GM21619 (cell line): ENCODE measurements at regions not wholly inside any gene's neighbourhood (a gene's known extent, or its start where the extent isn't known, plus 50 kb on each side); places are given as distances from the start of the nearest gene placed in this dataset.
"Not testable (repeated sequence)": the region's sequence is repeated elsewhere in the genome, so short reads cannot be mapped to it uniquely, and the experiment has no call there.

Source experiments
- ATAC-seq: cut with Tn5 transposase; IDR thresholded peaks from one replicate; pipeline ENCODE4 v1.9.1; 2021; ENCODE audit not compliant: unreplicated experiment

DNA sequence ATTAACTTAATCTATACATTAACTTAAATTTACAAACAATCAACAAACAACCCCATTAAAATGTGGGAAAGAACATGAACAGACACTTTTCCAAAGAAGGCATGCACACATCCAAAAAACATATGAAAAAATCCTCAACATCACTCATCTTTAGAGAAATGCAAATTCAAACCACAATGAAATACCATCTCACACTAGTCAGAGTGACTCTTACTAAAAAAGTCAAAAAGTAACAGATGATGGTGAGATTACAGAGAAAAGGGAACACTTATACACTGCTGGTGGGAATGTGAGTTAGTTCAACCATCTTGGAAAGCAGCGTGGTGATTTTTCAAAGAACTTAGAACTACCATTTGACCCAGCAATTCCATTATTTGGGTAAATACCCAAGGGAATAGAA, 759.2 kb upstream of the SLITRK1 start:
- ATAC-seq, result no peak

DNA sequence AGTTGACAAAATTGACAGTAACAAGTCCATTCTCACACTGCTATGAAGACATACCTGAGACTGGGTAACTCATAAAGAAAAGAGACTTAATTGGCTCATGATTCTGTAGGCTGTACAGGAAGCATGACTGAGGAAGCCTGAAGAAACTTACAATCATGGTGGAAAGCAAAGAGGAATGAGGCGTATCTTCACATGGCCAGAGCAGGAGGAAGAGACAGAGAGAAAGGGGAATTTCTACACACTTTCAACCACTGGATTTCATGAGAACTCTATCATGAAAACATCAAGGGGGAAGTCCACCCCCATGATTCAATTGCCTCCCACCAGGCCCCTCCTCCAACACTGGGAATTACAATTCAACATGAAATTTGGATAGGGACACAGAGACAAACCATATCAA, 758.4 kb upstream of the SLITRK1 start:
- ATAC-seq, result no peak

DNA sequence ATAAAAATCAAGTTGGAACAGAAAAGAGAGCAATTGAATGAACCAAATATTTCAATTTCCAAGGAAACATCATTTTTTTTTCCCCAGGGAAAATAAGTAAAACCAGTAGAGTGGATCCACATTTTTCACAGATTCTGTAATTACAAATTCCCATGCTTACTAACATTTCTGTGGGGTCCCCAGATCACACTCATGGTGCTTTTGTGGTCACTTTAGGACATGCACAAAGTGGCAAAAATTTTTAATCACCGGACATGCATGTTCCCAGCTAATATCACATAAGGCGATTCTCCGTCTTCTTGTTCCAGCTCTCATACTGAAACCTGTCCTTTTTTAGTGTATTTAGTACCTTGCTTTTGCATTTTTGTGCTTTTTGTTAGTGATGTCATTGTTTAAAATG, 748.2 kb upstream of the SLITRK1 start:
- ATAC-seq, result no peak

DNA sequence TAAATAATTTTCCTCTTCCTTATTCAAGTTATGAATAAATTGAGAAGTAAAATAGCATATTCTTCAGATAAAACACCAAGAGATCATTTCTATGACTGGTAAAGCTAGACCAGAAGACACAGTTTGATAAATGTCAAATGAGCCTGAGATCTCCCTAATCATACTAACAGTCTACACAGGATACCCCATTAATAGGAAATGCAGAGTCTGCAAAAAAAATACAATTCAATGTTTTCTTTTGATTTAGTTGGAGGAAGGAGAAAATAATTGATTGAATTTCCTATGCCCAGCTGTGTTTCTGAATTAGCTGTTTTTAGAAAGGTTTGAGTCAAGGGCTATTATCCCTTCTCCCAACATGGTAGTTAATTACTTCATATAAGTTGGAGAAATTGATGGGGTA, 734.6 kb upstream of the SLITRK1 start:
- ATAC-seq, result no peak

DNA sequence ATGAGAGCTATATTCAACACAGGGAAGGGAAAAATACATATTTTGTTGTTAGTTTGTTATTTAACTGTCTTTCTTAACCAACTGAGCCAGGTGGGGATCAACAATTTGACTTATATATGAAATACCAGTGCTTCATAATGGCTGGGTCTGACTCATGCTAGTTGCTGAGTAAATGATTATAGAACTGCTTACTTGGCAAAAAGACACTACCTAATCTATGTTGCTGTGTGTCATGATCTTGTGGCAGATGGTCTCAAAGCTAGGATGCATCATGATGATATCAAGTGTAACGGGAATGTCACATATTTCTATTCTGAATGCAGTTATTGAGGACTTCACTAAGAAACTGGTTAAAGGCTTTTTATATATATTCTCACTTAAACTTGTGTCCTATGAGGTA, 727.4 kb upstream of the SLITRK1 start:
- ATAC-seq, result no peak

DNA sequence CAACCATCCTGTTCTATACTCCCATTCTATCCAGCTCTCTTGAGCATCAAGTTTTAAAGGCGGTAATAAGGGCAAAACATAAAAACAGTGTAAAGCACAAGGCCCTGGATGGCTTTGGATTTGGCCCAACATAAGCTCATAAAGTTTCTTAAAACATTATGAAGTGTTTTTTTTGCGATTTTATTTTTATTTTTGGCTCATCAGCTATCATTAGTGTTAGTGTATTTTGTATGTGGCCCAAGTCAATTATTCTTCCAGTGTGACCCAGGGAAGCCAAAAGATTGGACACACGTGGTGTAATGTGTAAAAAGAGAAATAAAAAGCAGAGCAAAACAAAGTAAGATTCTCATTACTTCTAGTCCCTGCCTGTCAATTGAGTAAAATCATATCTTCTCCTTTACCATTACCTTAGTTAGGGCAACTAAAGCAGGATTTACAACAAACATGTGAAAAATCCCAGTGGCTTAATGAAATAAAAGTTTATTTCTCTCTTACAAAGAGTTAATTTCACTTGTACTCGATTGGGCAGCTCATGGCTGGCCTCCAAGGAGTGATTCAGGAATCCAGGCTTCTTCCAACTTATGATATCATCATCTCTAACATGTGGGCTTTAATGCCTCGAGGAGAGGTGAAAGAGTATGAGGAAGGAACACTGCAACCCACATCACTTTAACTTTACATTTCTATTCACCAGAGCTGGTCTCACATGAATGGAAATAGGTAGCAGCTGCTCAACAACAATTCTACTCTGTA, 725.2 kb upstream of the SLITRK1 start:
- no peak for ATAC-seq

DNA sequence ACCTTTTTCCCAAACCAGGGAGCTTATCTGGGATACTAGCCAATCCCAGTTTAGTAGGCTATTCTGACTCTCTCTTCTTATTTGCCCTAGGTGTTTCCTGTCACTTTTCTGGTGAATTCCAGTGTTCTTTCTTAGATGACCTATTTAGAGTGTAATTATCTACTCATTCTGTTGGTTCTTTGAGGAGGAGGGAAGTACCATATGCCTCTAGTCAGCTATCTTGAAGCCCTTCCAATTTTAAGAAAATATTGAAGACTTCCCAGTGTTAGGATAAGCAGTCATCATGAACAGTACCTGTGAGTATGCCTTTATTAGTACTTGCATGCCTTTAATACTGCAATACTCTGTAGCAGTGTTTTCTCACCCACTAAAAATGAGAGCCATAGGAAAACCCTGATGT, 724.3 kb upstream of the SLITRK1 start:
- no peak for ATAC-seq

DNA sequence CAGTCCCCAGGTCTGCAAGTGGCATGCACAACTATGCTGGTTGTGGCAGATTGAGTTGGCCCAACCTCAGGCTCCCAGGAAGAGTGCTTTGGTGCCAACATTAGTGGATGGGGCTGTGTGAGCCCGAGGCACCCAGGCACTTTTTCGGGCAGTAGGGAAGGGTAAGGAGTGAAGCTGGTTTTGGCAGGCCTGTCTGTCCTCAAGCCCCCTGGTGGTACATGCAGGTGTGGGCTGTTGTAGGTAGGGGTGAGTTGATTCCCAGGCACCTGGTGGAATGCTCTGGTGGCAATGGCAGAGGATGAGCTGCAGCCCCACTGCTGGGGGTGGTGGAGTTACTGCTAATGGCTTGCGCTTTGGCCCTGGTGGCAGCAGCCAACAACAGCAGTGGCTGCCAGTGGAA, 723.7 kb upstream of the SLITRK1 start:
- ATAC-seq, result no peak

DNA sequence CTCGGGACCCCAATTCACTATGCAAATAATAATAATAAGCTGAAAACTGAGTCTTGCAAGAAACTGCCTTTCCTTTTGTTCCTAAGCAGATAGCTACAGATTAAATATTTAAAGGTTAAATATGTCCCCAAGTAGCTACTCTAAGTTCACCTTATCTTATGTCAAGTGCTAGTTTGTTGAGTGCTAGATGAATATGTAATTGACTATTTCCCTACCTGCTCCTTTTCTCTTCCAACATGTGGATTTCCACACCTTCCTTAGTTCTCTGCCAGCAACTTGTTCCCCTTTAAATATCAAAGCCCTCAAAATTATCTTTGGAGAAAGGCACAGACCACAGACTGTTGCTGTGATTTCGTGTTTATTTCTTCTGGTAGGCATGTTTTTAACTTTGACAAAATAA, 709.2 kb upstream of the SLITRK1 start:
- ATAC-seq, result no peak

DNA sequence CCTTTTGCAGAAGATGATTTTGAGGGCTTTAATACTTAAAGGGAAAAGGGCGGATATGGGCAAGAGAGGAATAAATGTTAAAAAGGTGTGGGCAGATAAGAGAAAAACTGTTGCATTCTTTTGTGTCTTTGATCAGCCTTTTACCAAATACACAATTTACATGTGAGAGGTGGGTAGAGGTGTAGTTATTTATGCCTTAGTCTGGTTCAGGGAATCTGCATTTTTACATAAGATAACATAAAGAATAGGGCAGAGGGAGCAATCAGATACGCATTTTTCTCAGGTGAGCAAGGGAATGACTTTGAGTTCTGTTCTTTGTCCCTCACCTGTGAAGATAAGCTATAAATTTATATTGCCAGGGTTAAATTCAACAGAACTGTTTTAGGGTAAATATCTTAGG, 708.4 kb upstream of the SLITRK1 start:
- no peak for ATAC-seq

DNA sequence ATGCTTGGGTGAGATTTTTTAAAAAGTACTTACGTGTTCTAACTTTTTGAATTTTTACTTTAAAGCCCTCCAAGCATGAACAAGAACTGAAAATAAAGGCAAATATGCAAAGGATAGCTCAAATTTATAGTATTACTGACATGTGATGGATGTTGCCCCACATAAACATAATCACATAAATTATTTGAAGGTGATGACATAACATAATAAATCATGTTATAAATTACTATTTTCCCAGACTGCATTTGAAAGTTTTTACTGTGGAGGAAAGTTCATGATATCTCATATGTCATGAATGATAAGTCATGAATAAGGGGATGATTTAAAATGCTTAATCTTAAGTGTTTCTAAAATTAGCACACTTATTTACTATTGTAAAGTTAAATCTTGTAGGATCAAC, 705.7 kb upstream of the SLITRK1 start:
- no peak for ATAC-seq

DNA sequence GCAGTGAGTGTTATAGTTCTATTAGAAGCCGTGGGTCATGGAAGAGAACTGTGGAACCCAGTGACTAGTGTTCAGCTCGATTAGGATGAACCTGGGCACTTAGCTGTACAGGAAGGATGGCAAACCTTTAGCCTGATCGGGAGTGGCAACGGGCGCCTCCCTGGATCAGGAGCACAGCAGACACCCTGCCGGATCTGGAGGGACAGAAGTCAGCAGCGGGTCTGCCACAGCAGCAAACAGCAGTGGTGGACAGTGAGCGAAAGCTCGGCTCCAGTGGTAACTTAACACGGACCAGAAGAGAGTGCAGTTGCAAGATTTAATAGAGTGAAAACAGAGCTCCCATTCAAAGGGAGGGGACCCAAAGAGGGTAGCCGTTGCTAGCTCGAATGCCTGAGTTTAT, 697.6 kb upstream of the SLITRK1 start:
- ATAC-seq, result not testable (repeated sequence)

DNA sequence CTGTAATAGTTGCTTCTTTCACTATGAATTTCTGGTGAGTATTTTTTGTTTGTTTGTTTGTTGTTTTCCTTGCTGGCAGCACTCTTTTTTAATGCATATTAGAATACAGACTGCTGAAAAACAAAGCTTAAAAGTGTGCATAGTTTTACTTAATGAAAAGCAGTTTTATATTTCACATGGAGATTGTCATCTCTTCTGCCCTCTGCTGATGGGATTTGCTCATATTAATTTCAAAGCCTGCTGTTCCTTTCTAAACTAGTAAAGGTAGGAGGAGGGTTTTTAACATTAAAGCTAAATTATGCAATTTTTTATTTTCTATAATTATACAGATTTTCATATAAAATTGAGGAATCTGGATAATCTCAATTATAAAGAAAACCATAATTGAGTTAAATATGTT, 692.6 kb upstream of the SLITRK1 start:
- no peak for ATAC-seq

DNA sequence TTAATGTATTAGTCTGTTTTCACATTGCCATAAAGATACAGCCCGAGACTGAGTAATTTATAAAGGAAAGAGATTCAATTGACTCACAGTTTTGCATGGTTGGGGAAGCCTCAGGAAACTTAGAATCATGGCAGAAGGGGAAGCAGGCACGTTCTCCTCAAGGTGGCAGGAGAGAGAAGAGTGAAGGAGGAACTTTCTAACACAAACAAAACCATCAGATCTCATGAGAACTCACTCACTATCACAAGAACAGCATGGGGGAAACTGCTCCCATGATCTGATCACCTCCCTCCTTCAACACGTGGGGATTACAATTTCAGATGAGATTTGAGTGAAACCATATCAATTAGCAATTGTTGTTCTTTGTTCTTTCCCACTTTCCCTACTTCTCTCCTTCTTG, 689.0 kb upstream of the SLITRK1 start:
- ATAC-seq, result no peak

DNA sequence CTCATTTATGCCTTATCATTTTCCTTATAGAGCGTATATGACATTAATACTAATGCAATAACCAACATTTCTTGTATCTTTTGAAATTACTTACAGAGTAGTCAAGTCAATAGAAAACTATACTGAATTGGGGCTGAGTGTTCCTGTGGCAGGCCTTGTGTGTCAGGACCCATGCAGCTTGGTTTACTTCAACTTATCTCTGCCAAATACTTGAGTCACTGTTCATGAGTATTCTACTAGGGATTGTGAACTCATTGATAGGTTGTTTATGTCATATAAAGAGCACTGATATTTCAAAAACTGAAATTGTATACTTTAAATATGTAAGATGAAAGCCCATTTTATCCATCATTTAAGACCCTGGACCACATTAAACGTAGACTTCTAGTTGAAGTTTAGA, 688.6 kb upstream of the SLITRK1 start:
- no peak for ATAC-seq

DNA sequence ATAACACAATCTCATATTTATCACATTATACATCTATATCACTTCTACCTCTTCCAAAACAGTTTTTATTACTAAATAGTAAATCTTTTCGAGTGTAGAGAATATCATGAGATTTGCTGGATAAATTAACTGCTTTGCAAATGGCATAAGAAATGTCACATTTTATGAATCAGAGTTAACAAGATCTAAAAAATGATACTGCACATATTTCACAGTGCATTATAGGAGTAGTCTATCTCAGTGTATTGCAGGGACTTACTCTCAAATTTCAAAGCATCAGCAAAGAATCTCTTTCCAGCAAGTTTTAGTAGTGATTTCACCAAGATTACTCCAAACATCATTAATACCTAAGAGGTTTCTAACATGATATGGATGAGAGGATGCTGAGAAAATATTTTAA, 687.1 kb upstream of the SLITRK1 start:
- no peak for ATAC-seq

DNA sequence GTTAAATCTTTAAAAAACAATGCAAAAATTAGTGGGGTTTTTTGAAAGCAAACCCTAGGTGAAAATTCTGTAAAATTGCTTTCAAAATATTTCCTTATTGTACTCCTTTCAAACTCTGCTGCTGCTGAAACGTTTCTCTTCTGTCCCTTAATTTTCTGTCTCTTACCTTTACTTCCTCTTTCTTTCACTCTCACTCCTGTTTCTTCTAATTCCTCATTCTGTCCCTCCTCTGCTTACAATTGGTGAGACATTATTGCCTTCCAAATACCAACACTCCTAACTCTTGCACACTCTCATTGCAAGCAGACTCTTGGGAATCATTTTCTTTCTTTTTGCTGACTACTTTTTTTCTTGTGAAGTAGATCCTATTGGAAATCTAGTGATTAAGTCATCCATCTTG, 685.6 kb upstream of the SLITRK1 start:
- ATAC-seq, result no peak

DNA sequence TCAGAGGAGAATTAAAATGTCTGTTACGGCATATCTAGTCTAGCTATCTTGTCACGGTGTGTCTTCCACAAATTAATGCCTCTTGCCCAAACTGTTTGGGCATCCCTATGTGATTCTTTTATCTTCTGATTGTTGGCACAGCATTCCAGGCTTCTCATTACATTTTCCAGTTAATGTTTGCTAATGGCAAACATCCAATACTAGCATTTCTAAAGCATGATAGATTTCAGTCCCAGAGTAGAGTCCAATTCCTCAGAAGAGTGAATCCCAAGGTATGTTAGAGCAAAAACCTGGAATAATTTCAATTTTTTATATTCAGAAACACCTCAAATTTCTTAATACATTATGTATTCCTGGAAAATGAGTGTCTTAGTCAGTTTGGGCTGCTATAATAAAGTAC, 684.5 kb upstream of the SLITRK1 start:
- ATAC-seq, result no peak

DNA sequence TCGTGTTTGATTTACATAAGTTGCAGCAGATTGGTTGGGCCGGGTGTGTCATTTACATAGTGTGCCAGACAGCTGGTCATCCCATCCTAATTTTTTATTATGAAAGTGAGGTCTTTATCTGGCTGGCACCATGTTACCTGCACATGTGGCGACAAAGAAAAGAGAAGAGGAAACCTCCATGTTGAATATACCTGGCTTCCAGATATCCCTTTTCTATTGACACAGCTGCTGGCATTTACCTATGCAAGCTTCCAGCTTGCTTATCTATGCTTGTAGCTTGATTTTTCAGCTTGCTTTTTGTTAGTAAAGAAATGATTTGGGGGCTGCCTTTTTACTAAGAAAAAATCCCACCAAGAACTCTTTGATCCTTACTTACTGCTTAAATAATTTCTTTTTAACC, 681.3 kb upstream of the SLITRK1 start:
- no peak for ATAC-seq

DNA sequence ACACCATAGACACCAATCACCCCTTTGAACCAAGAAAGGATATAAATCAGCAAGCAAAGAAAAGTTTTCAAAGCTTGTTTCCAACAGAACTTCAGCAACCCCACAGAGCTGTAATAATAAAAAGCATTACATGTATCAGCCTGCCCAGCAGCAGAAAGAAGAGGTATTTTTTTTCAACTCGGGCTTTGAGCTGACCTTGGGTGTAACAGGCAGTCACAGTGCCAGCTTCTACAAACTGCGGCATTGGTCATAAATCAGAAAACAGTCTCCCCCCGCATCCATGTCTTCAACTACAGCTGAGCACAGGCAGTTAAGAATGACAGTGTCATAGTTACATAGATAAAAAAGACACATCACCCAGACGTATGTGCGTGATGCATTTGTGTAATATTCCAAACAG, 671.0 kb upstream of the SLITRK1 start:
- no peak for ATAC-seq

DNA sequence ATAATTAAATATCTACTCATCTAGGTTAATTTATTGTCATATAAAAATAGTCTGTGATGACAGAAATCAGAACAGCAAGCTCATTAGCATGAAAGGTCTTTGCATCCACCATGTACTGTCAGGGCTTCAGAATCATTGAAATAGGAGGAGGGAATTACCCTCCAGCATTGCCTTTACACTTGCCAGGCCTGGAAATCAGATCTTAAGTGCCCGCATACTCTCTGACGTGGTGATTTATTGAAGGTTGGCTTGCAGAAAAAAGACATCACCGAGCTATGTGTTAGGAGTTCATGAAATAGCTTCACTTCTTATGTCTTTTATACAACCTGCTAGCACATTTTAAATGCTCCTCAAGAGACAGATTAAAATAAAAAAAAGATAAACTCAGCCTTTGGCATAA, 661.7 kb upstream of the SLITRK1 start:
- ATAC-seq, result no peak

DNA sequence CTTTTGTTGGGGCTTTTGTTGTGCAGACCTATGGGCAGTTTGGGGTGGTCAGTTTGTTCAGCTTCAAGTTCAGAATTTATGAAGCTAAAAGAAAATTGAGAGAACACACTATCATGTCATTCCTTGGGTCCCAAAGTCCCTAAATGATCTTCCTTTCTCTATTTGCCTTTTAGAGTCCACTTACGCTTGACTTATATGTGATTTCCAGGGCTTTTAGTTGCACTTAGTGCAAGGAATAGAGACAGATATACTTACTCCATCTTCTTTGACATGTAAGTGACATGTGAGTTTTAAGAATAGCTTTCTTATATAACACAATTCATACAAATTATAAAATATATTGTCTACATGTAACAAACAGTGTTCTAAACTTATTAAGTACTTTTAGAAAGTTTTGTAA, 660.1 kb upstream of the SLITRK1 start:
- no peak for ATAC-seq

DNA sequence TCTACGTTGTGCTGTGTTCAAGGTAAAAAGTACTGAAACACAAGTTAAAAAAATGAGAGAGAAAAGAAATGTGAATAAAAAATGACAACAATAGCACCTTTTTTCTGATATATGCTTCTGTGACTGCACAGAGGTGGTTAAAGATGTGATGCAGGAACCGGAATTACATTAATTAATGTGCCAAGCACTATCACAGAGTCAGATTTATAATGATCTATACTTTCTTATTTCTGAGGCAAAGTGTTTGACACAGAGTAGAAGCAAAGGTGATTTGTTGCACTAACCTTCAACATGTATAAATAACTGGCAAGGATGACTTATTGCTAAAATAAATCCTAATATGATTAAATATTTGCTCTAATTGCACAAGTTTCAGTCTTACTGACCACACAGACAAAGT, 654.6 kb upstream of the SLITRK1 start:
- no peak for ATAC-seq
